Caco-2 (cell line): ENCODE measurements at regions not wholly inside any gene's neighbourhood (a gene's known extent, or its start where the extent isn't known, plus 50 kb on each side); places are given as distances from the start of the nearest gene placed in this dataset.

Experiments
- BruUV-seq: library from RNA; stranded (reverse); fragments of 400-500 nt; replicated peaks from 2 replicates; lab custom pipeline; 2021; lab: Mats Ljungman, UMichigan
- CTCF ChIA-PET: fragments of 300-600 bp; sonication (Branson Sonifier 250); formaldehyde crosslinking; loops from one replicate; lab custom pipeline; 2022; ENCODE audit warnings: antibody characterized with exemption; lab: Charles Lee
- POLR2A ChIA-PET: fragments of 300-600 bp; sonication (Branson Sonifier 250); formaldehyde crosslinking; loops from one replicate; lab custom pipeline; 2022; ENCODE audit warnings: antibody characterized with exemption; lab: Charles Lee
- DNase-seq, 2 experiments: peaks; one replicate each; pipeline versions ENCODE4 v3.0.0 to v3.0.0-alpha.2; 2020 to 2022
- H3K27me3 ChIP-seq: replicated peaks from 2 replicates; pipeline ENCODE4 v1.6.0; 2011; ENCODE audit warnings: low read length; ENCODE audit not compliant: control insufficient read depth, insufficient read depth
- H3K36me3 ChIP-seq: 2 replicates; pipeline ENCODE4 v1.5.1; 2011; ENCODE audit warnings: low read length; ENCODE audit not compliant: control insufficient read depth, insufficient read depth
- H3K4me1 ChIP-seq: fragments of 250-450 bp; sonication (Bioruptor Pico); 2 replicates; pipeline ENCODE4 v1.5.1; 2020; ENCODE audit warnings: mild to moderate bottlenecking
- H3K4me3 ChIP-seq: 2 replicates; pipeline ENCODE4 v1.5.1; 2011; ENCODE audit warnings: low read depth, mild to moderate bottlenecking, control low read depth, low read length
- H3K9me3 ChIP-seq: fragments of 250-450 bp; sonication (Bioruptor Pico); 2 replicates; pipeline ENCODE4 v1.5.1; 2020; ENCODE audit warnings: mild to moderate bottlenecking, moderate library complexity
- H3K27ac Mint-ChIP-seq: one replicate; pipeline ENCODE4 v1.8.0; 2022; ENCODE audit warnings: mixed read lengths; ENCODE audit not compliant: unreplicated experiment
- H3K27me3 Mint-ChIP-seq: one replicate; pipeline ENCODE4 v1.8.0; 2022; ENCODE audit warnings: mixed read lengths; ENCODE audit not compliant: insufficient read depth, unreplicated experiment
- H3K36me3 Mint-ChIP-seq: one replicate; pipeline ENCODE4 v1.8.0; 2022; ENCODE audit warnings: mild to moderate bottlenecking, mixed read lengths; ENCODE audit not compliant: insufficient read depth, unreplicated experiment
- H3K4me1 Mint-ChIP-seq: one replicate; pipeline ENCODE4 v1.8.0; 2022; ENCODE audit warnings: low read depth, mixed read lengths; ENCODE audit not compliant: unreplicated experiment
- H3K4me3 Mint-ChIP-seq: one replicate; pipeline ENCODE4 v1.8.0; 2022; ENCODE audit warnings: mild to moderate bottlenecking, moderate library complexity, mixed read lengths; ENCODE audit not compliant: unreplicated experiment
- H3K9me3 Mint-ChIP-seq: one replicate; pipeline ENCODE4 v1.8.0; 2022; ENCODE audit warnings: mixed read lengths; ENCODE audit not compliant: unreplicated experiment
- intact Hi-C: fragments of 100-400 bp; cut with micrococcal nuclease; formaldehyde crosslinking; loops from one replicate; pipeline ENCODE4 v1.10.0; 2022; ENCODE audit not compliant: unreplicated experiment
- TF ChIP-seq, protein P1 (sequence below), 2 experiments: fragments of 200-600 bp in 1 of 2; IDR thresholded peaks; 1 replicate in 1 of 2; 2 replicates in 1 of 2; pipeline versions ENCODE4 v1.5.1 to v1.8.0; 2011 to 2022; ENCODE audit warnings: antibody characterized with exemption in 1 of 2, control low read depth in 1 of 2, inconsistent platforms in 1 of 2, low read depth in 1 of 2, low read length in 1 of 2, mild to moderate bottlenecking in 1 of 2, moderate library complexity in 1 of 2; ENCODE audit not compliant: insufficient read depth in 1 of 2, severe bottlenecking in 1 of 2, unreplicated experiment in 1 of 2

GRCh38 chr19:27679399-27679798, 1533.6 kb downstream of the UQCRFS1 start:
- peaks cover 37% of the 10 kb centered on the region for H3K9me3 Mint-ChIP-seq
- H3K27me3 ChIP-seq, result no peaks in the 10 kb centered on the region
- H3K4me3 Mint-ChIP-seq, result no peak overlapping the region
- no peaks in the 10 kb centered on the region for H3K36me3 Mint-ChIP-seq
- no peaks in the 10 kb centered on the region for H3K27me3 Mint-ChIP-seq
- 0 out of 2 replicates have a peak, but pooled peaks cover 7% of the 10 kb centered on the region for H3K4me1 ChIP-seq
- H3K9me3 ChIP-seq, result peaks cover 5% of the 10 kb centered on the region; the same call in 1 of the 2 replicates
- BruUV-seq, result no TSS peak
- H3K36me3 ChIP-seq, result no peaks in the 10 kb centered on the region
- ChIA-PET POLR2A (no interaction called here), CTCF (no interaction called here)
- no peaks in the 10 kb centered on the region for H3K4me1 Mint-ChIP-seq
- intact Hi-C loops, result no loop called here
- no peak for DNase-seq
- H3K4me3 ChIP-seq, result no peak overlapping the region
- no peak overlapping the region for H3K27ac Mint-ChIP-seq
- TF ChIP-seq, protein P1, sequence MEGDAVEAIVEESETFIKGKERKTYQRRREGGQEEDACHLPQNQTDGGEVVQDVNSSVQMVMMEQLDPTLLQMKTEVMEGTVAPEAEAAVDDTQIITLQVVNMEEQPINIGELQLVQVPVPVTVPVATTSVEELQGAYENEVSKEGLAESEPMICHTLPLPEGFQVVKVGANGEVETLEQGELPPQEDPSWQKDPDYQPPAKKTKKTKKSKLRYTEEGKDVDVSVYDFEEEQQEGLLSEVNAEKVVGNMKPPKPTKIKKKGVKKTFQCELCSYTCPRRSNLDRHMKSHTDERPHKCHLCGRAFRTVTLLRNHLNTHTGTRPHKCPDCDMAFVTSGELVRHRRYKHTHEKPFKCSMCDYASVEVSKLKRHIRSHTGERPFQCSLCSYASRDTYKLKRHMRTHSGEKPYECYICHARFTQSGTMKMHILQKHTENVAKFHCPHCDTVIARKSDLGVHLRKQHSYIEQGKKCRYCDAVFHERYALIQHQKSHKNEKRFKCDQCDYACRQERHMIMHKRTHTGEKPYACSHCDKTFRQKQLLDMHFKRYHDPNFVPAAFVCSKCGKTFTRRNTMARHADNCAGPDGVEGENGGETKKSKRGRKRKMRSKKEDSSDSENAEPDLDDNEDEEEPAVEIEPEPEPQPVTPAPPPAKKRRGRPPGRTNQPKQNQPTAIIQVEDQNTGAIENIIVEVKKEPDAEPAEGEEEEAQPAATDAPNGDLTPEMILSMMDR (IDR thresholded peaks at IDR 0.05; ENCODE audit: insufficient read depth in 1 of 2, low read depth in 1 of 2, low read length in 1 of 2, severe bottlenecking in 1 of 2, unreplicated experiment in 1 of 2), result no peak

DNA sequence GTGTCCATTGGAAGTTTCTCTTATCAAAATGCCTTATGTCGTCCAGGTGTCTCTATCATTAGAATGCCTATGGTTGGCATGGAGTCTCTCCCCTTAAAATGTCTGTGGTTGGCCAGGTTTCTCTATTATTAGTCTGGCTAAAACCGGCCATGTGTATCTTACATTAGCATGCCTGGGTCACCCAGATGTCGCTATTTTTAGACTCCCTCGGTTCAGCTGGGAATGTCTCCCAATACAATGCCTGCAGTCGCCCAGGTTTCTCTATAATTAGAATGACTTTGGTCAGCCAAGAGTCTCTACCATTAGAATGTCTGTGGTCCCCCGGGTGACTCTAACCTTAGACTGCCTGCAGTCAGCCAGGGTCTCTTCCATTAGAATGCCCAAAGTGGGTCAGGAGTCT, 1536.1 kb downstream of the UQCRFS1 start:
- H3K36me3 Mint-ChIP-seq, result no peaks in the 10 kb centered on the region
- peaks cover 60% of the 10 kb centered on the region for H3K9me3 Mint-ChIP-seq
- H3K4me1 Mint-ChIP-seq, result no peaks in the 10 kb centered on the region
- TF ChIP-seq, protein P1 (IDR thresholded peaks at IDR 0.05; ENCODE audit: insufficient read depth in 1 of 2, low read depth in 1 of 2, low read length in 1 of 2, severe bottlenecking in 1 of 2, unreplicated experiment in 1 of 2), result no peak
- no peaks in the 10 kb centered on the region for H3K27me3 ChIP-seq
- POLR2A ChIA-PET, result no interaction called here
- H3K27me3 Mint-ChIP-seq, result no peaks in the 10 kb centered on the region
- H3K36me3 ChIP-seq, result no peaks in the 10 kb centered on the region
- no TSS peak for BruUV-seq
- DNase-seq, result no peak
- H3K4me1 ChIP-seq, result 0 out of 2 replicates have a peak, but pooled peaks cover 7% of the 10 kb centered on the region
- no peak overlapping the region for H3K4me3 Mint-ChIP-seq
- intact Hi-C loops, result no loop called here
- H3K27ac Mint-ChIP-seq, result no peak overlapping the region
- peaks cover 5% of the 10 kb centered on the region; the same call in 1 of the 2 replicates for H3K9me3 ChIP-seq
- H3K4me3 ChIP-seq, result no peak overlapping the region
- CTCF ChIA-PET, result no interaction called here

- H3K4me1 Mint-ChIP-seq, result no peaks in the 10 kb centered on the region
- ChIA-PET POLR2A (no interaction called here), CTCF (no interaction called here)
- no peaks in the 10 kb centered on the region for H3K36me3 Mint-ChIP-seq
- intact Hi-C loops, result no loop called here
- DNase-seq, result no peak
- H3K4me3 ChIP-seq, result no peak overlapping the region
- H3K9me3 ChIP-seq, result peaks cover 5% of the 10 kb centered on the region; the same call in 1 of the 2 replicates
- 0 out of 2 replicates have a peak, but pooled peaks cover 7% of the 10 kb centered on the region for H3K4me1 ChIP-seq
- no peaks in the 10 kb centered on the region for H3K27me3 ChIP-seq
- no peak overlapping the region for H3K27ac Mint-ChIP-seq
- no TSS peak for BruUV-seq
- no peak overlapping the region for H3K4me3 Mint-ChIP-seq
- TF ChIP-seq, protein P1 (IDR thresholded peaks at IDR 0.05; ENCODE audit: insufficient read depth in 1 of 2, low read depth in 1 of 2, low read length in 1 of 2, severe bottlenecking in 1 of 2, unreplicated experiment in 1 of 2), result no peak
- peaks cover 63% of the 10 kb centered on the region for H3K9me3 Mint-ChIP-seq
- no peaks in the 10 kb centered on the region for H3K36me3 ChIP-seq
- no peaks in the 10 kb centered on the region for H3K27me3 Mint-ChIP-seq
Observed at GRCh38 chr19:27676334-27676733, 1536.6 kb downstream of the UQCRFS1 start.
